Fibroblast of lung (primary cell): ENCODE measurements at regions not wholly inside any gene's neighbourhood (a gene's known extent, or its start where the extent isn't known, plus 50 kb on each side); places are given as distances from the start of the nearest gene placed in this dataset.
"Not testable (repeated sequence)": the region's sequence is repeated elsewhere in the genome, so short reads cannot be mapped to it uniquely, and the experiment has no call there.

Experiments
- CTCF ChIP-seq, 2 donors: IDR thresholded peaks in 1 of 2; conservative IDR thresholded peaks in 1 of 2; 1 replicate in 1 of 2; 2 replicates in 1 of 2; pipeline ENCODE4 v1.5.1; 2011 to 2012; ENCODE audit warnings: low read length in 2 of 2, control low read depth in 1 of 2, inconsistent platforms in 1 of 2, low read depth in 1 of 2, mild to moderate bottlenecking in 1 of 2
- EZH2 ChIP-seq: IDR thresholded peaks from 2 replicates; pipeline ENCODE4 v1.5.1; 2012; ENCODE audit warnings: low read length, control low read depth, mild to moderate bottlenecking; ENCODE audit errors: missing control alignments

- TF ChIP-seq CTCF (conservative IDR thresholded peaks at IDR 0.05 in 1 of 2, IDR thresholded peaks at IDR 0.05 in 1 of 2; ENCODE audit: low read depth in 1 of 2, low read length in 2 of 2); EZH2: not testable (repeated sequence)
Measured at GRCh38 chr16:29251571-29252011, 154.9 kb downstream of the NPIPB11 start.
